Left cardiac atrium (tissue), 4 donors: ENCODE measurements at regions not wholly inside any gene's neighbourhood (a gene's known extent, or its start where the extent isn't known, plus 50 kb on each side); places are given as distances from the start of the nearest gene placed in this dataset.

ENCODE experiments used
- ATAC-seq, 2 donors: fragments of 200-7000 bp; cut with Tn5 transposase; one replicate each; pipeline ENCODE4 v1.9.1; 2020; ENCODE audit warnings: mild to moderate bottlenecking in 2 of 2, moderate library complexity in 2 of 2
- DNase-seq: peaks from one replicate; pipeline ENCODE4 v3.0.0-alpha.2; 2020
- intact Hi-C, 2 donors: fragments of 100-400 bp; cut with DNase I; formaldehyde crosslinking; loops; one replicate each; pipeline versions ENCODE4 v1.14.1 to v1.15.1; 2022 to 2023
- donor health status: DM: no; HTN: yes; CAD: no.
- donor health status: DM: no; HTN: yes; CAD: no; lungs with severe emphysema.
- donor health status: DM: yes; HTN: yes; CAD: no.
- donor health status: Dilated cardiomyopathy.

DNA sequence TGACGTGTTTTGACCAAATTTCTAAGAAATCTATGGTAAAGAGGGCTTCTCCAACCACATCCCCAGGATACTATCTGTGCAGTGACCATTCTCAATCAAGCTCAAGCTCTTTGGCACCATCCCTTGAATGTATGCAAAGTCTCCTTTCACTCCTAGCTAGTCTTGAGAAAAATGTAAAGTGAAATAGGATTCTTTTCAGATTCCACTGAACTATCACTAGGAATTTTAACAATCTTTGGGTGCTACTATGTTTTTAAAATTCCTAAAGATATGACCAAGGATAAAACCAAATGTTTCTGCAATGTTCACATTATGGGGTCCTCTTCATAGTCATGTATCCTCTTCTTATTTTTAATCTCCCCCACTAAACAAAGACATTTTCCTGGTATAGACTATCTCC, 107.8 kb downstream of the TMCO5A start:
- intact Hi-C loops = no loop called here

DNA sequence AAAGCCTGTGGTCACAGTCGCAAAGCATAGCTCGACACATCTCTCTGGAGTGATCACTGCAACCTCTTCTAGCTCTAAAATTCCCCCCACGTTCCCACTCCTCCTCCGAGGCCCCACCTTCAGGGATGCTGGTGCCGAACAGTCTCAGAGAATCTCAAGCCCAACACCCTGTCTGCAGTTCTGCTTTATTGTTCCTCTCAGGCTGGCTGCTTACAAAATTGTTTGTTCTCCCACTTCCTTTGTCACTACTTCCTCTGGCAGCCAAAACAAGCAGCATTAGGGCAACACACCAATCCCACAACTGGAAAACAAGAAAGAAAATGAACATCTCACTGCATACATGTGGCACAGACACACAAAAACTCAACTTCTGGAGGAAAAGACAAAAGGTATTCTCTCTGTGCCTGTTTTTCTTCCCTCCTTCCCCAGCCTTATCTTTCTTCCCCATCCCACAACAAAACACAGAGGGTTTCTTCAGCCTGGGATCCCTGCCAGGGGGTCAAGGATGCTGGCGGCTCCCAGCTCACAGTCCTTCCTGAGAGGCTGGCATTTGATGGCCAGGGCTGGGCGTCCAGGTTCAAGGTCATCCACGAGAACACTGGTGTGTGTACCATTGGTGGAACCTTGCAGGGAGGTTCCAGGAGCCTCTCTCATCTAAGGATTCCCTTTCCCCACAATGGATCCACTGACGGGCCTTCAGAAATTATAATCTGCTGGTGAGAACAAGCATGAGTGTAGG, 108.4 kb downstream of the TMCO5A start:
- peak; percentile 59 to 70 for ATAC-seq
- intact Hi-C loops = no loop called here
- DNase-seq = no peak

More for the DNA sequence above, 107.8 kb downstream of the TMCO5A start:
- no peak for ATAC-seq
- no peak for DNase-seq

- ATAC-seq = no peak
- intact Hi-C loops = no loop called here
- DNase-seq = no peak
Observed at GRCh38 chr15:38046257-38047051, 112.0 kb downstream of the TMCO5A start.

GRCh38 chr15:38048001-38048455, 113.6 kb downstream of the TMCO5A start:
- DNase-seq (no peak), ATAC-seq (no peak)
- intact Hi-C loops = no loop called here

GRCh38 chr15:38049891-38050290, 115.5 kb downstream of the TMCO5A start:
- ATAC-seq = no peak
- intact Hi-C loops = no loop called here
- no peak for DNase-seq

DNA sequence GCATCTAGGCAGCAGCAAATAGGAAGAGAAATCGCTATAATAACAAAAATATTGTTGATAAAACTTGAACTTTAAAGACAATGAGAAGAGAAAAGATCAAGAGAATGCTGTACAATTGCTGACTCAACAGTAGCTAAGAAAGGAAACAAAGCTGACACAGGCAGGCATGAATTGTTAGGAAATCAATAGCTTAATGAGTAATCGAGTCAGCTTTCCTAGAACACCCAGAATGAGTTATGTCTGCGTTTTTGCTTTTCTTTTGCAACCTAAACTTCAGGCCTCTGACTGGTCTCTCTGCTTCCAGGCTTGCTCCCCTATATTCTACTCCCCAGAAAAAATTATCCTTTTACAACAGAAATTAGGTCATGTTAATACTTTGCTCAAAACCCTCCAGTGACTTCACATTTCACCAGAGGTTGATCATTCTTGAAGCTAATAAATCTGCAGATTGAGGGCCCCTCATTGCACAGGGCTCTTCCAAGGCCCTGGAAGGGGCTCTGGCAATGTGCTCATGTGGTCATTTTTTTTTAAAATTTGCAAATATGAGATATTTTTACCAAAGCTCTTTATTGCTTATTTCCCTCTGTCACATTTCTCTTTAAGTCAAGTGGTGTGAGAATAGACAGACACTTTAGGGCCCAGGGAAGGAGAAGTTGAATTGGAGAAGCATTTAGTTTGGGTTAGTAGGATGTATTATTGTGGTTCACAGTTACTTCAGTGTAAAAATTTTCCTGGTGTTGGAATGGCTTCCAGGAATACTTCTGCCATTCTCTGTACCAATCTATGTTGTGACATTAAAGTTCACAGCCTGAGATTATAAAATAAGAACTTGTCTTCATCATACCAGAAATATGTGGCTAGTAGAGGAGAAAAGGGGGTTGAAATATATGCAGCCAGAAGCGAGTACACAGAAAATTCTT, 116.3 kb downstream of the TMCO5A start:
- DNase-seq (no peak), ATAC-seq (peak in 1 of 2 donors; percentile 52)
- intact Hi-C loops = no loop called here

- DNase-seq (no peak), ATAC-seq (no peak)
- intact Hi-C loops = no loop called here
Observed at GRCh38 chr15:38053205-38053604, 118.8 kb downstream of the TMCO5A start.

DNA sequence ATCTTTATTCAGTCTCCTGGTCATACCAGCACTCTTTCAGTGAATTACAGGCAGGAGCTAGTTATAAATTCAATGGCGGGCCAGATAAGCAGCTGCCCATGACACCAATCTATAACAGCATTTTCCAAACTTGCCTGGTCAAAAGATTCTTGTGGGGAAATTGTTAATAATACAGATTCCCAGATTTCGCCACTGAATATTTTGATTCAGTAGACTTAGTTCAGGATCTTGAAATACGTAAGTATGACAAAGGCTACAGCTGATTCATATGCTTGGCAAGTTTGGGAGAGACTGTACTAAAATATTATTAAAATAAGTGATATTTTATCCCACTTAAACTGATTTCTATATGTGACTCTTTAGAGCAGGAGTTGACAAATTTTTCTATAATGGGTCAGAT, 119.3 kb downstream of the TMCO5A start:
- no peak for ATAC-seq
- intact Hi-C loops = no loop called here
- DNase-seq = no peak

DNA sequence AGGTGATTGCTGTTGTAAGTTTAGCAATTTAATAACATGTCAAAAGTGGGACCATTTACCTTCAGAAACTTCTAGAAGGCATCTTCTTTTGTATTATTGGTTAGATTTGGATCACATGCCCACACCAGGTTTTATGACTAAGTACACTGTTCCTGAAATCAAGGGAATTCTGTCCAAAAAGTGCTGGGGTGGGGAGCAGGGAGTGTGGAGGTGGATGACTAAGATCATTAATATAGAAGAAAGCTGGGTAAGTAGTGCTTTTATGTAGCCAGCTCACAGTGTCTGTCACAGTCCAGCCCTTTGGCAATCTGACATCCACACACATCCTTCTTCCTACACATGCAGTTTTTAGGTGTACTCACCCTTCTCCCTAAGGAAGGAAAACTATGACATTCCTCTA, 120.0 kb downstream of the TMCO5A start:
- intact Hi-C loops = no loop called here
- no peak for DNase-seq
- peak in 1 of 2 donors; percentile 27 for ATAC-seq

- ATAC-seq = no peak
- intact Hi-C loops = no loop called here
- no peak for DNase-seq
Observed at GRCh38 chr15:38058596-38059075, 124.2 kb downstream of the TMCO5A start.

DNA sequence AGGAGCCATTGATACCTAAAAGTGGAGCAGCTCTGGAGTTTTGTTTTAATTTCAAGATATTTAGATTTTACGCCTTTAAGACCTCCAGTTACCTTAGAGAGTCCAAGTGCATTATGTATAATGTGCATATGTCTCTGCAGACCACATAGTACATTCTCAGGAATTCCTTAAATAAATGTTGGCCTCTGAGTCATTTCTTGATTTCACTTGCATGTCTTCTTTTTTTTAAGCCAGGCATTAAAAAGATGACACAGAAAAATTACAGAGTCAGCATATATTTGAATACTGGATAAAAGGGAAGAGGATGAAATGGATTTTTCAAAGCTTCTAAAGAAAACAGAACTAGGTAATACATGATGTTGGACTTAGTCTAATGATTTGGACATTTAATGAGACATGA, 125.2 kb downstream of the TMCO5A start:
- ATAC-seq = no peak
- DNase-seq = no peak
- intact Hi-C loops = no loop called here

- intact Hi-C loops = no loop called here
- DNase-seq (no peak), ATAC-seq (no peak)
Observed at GRCh38 chr15:38061856-38062649, 127.6 kb downstream of the TMCO5A start.

DNA sequence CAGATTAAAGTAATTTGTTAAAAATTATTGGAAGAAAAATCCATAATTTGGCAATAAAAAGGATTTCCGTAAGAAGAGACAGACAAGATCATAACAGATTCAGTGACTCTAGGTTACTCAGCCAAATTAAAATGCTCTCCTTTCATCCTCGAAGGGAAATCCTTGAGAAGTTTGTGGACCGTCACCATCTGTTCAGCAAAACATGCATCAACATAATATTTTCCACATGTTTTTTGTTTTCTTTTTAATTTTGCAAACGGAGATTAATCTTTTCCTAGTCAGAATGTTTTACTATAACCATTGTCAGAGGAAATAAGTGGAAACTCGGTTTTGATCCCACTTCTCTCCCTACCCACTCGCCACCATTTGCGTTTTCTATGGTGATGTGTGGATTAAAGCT, 128.3 kb downstream of the TMCO5A start:
- ATAC-seq (no peak), DNase-seq (no peak)
- intact Hi-C loops = no loop called here

DNA sequence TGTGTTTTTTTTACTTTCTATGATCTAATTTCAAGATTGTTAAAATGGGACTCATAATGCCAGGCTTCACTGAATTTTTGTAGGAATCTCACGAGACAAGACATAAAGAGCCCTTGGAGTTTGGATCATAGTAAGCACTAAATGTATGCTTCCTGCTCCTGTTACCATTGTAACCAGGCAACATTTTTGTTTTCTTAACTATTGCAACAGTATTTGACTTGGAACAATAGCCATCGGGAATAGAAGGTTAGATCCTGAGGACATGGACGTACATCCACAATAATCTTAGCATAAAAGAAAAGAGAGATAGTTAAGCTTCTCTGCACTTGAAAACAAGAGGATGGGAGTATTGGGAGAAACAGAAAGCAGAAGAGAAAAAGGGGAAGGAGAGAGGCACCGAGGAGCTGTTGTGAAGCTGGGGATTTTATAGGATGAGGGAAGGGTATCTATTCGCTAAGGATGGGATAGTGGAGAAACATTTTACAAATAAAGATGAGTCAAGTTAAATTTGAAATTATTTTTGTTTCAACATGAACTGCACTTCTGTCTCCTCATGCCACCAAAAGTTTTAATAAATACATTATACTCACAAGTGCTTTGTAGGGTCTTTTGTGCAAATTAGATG, 131.4 kb downstream of the TMCO5A start:
- ATAC-seq = no peak
- DNase-seq = no peak
- intact Hi-C loops = no loop called here

DNA sequence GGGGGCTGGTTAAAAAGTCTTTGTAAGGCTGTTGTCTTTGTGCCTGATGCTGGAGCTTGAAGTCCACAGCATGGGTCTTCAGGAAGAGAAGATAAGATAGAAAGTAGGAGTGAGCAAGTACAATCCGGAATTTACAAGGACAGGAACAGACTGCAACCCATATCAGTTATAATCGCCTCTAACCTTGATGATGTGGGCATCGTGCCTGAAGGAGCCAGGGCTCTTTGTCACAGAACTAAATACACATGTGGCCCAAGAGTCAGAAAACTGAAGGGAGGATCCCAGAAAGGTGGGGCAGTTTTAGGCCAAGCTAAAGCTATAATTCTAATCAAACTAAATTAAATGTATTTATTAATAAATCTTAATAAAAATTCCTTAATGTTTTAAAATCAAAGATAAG, 132.2 kb downstream of the TMCO5A start:
- ATAC-seq (no peak), DNase-seq (no peak)
- intact Hi-C loops = no loop called here

DNA sequence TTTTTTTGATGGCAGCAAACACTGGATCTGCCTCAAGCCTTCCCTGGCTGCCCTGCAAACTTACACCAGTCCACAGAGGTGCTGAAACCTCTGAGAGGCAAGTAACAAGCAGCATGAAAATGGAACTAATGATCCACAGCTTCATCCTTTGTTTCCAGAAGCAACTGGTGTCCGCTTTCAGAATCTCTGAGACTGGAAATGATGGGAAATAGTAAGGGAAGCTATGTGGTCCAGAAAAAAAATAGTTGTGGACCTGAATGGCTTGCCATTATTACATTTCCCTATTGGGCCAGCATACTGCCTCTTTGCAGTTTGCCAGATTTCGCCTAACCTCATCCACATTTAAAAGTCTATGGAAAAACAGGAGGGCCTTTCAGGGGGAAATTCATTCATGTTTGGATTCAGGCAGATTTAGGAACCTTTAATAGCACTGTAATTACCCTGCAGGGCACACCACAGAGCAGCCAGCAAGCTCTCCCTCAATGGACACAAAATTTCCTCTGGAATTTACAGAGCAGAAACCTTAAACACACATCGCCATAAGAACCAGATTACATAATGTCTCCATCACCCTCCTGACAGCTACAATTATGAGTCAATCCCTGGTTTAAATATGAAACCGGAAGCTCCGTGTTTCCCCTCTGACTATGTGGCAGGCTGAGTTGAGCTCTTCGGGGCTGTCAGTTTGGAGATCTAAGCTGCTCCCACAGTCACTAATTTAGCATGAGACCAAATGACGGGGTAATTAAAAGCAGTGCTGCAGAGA, 134.4 kb downstream of the TMCO5A start:
- ATAC-seq = peak in 1 of 2 donors; percentile 69
- intact Hi-C loops = no loop called here
- no peak for DNase-seq

- DNase-seq (peak; percentile 31), ATAC-seq (peak in 1 of 2 donors; percentile 68)
Observed at GRCh38 chr15:38069511-38070011, 135.1 kb downstream of the TMCO5A start.

More at GRCh38 chr15:38069511-38070011, 135.1 kb downstream of the TMCO5A start:
- intact Hi-C loops = loop anchor here in 1 of 2 donors (5.0 kb wide), 1 partner anchor 183 kb away; the partner anchor contains the start of gene SPRED1
